ENCODE measurements at regions not wholly inside any gene's neighbourhood (a gene's known extent, or its start where the extent isn't known, plus 50 kb on each side); places are given as distances from the start of the nearest gene placed in this dataset.

- DNase-seq (ENCODE audit: low read depth, low spot score): no peak
- ChIA-PET CTCF (no interaction called here), POLR2A (no interaction called here)
- H3K9me3 ChIP-seq (ENCODE audit: control insufficient read depth, insufficient read depth, low read depth, low read length): no peaks in the 10 kb centered on the region
- in situ Hi-C loops (cut with HindIII; ENCODE audit: low pct_unique_long_range_greater_than_20kb, low sequenced_read_pairs) (no loop called here), intact Hi-C loops (cut with micrococcal nuclease; ENCODE audit: unreplicated experiment) (no loop called here)
- H3K27me3 ChIP-seq (ENCODE audit: control insufficient read depth, insufficient read depth, low read length): no peaks in the 10 kb centered on the region
- no peaks in the 10 kb centered on the region for H3K36me3 ChIP-seq (ENCODE audit: control insufficient read depth, insufficient read depth, low read length)
- ATAC-seq: no peak
- no peak overlapping the region for H3K4me3 ChIP-seq (ENCODE audit: low read depth in 2 of 2, low read length in 2 of 2)
- BruUV-seq (replicated peaks): no TSS peak
- no peak overlapping the region for H3K27ac ChIP-seq (ENCODE audit: low read length)
- no peaks in the 10 kb centered on the region for H3K4me1 ChIP-seq (ENCODE audit: control insufficient read depth, insufficient read depth, low read length)
- TF ChIP-seq CTCF (IDR thresholded peaks at IDR 0.05): no peak
- TF ChIP-seq POLR2AphosphoS5 (IDR thresholded peaks at IDR 0.05; ENCODE audit: low read depth, low read length): no peak
- no peak for TF ChIP-seq SIN3A (IDR thresholded peaks at IDR 0.05; ENCODE audit: borderline replicate concordance, insufficient read depth, low read depth, low read length)
- no peak for TF ChIP-seq REST (IDR thresholded peaks at IDR 0.05; ENCODE audit: insufficient read depth in 1 of 2, low read depth in 2 of 2, low read length in 1 of 2)
- TF ChIP-seq TCF7L2 (IDR thresholded peaks at IDR 0.05; ENCODE audit: low read depth, low read length): no peak
Measured at GRCh38 chrX:147693511-147693910, 218.2 kb upstream of the FMR1 start.

- no peaks in the 10 kb centered on the region for H3K4me1 ChIP-seq (ENCODE audit: control insufficient read depth, insufficient read depth, low read length)
- intact Hi-C loops (cut with micrococcal nuclease; ENCODE audit: unreplicated experiment) (no loop called here), in situ Hi-C loops (cut with HindIII; ENCODE audit: low pct_unique_long_range_greater_than_20kb, low sequenced_read_pairs) (no loop called here)
- TF ChIP-seq POLR2AphosphoS5 (IDR thresholded peaks at IDR 0.05; ENCODE audit: low read depth, low read length): no peak
- TF ChIP-seq REST (IDR thresholded peaks at IDR 0.05; ENCODE audit: insufficient read depth in 1 of 2, low read depth in 2 of 2, low read length in 1 of 2): no peak
- no peak for TF ChIP-seq SIN3A (IDR thresholded peaks at IDR 0.05; ENCODE audit: borderline replicate concordance, insufficient read depth, low read depth, low read length)
- no peak for TF ChIP-seq CTCF (IDR thresholded peaks at IDR 0.05)
- TF ChIP-seq TCF7L2 (IDR thresholded peaks at IDR 0.05; ENCODE audit: low read depth, low read length): no peak
- no peak for ATAC-seq
- H3K27ac ChIP-seq (ENCODE audit: low read length): no peak overlapping the region
- H3K9me3 ChIP-seq (ENCODE audit: control insufficient read depth, insufficient read depth, low read depth, low read length): no peaks in the 10 kb centered on the region
- no TSS peak for BruUV-seq (replicated peaks)
- DNase-seq (ENCODE audit: low read depth, low spot score): no peak
- H3K27me3 ChIP-seq (ENCODE audit: control insufficient read depth, insufficient read depth, low read length): no peaks in the 10 kb centered on the region
- no peaks in the 10 kb centered on the region for H3K36me3 ChIP-seq (ENCODE audit: control insufficient read depth, insufficient read depth, low read length)
- H3K4me3 ChIP-seq (ENCODE audit: low read depth in 2 of 2, low read length in 2 of 2): no peak overlapping the region
- POLR2A ChIA-PET: no interaction called here
- CTCF ChIA-PET: no interaction called here
Measured at GRCh38 chrX:147699061-147699460, 212.7 kb upstream of the FMR1 start.

Data from Panc1 (cell line).